Uterus (tissue), 3 donors: ENCODE measurements at regions not wholly inside any gene's neighbourhood (a gene's known extent, or its start where the extent isn't known, plus 50 kb on each side); places are given as distances from the start of the nearest gene placed in this dataset.

Experiments
- DNase-seq, 2 donors: peaks; one replicate each; pipeline ENCODE4 v3.0.0-alpha.2; 2019 to 2020
- H3K27ac ChIP-seq, 2 donors: fragments of 200-600 bp; sonication (generic); 1 replicate in 1 of 2; 2 replicates in 1 of 2; pipeline ENCODE4 v1.5.1; 2016 to 2018
- H3K27me3 ChIP-seq, 2 donors: fragments of 200-600 bp; sonication (generic); one replicate each; pipeline ENCODE4 v1.5.1; 2018 to 2019; ENCODE audit warnings: control low read depth in 1 of 2
- H3K36me3 ChIP-seq, 2 donors: fragments of 200-600 bp; sonication (generic); one replicate each; pipeline ENCODE4 v1.5.1; 2019; ENCODE audit warnings: control low read depth in 1 of 2
- H3K4me1 ChIP-seq, 2 donors: fragments of 200-600 bp; sonication (generic); one replicate each; pipeline ENCODE4 v1.5.1; 2018 to 2019; ENCODE audit warnings: control low read depth in 1 of 2
- H3K4me3 ChIP-seq, 2 donors: fragments of 200-600 bp; sonication (generic); 1 replicate in 1 of 2; 2 replicates in 1 of 2; pipeline ENCODE4 v1.5.1; 2018 to 2019; ENCODE audit warnings: mild to moderate bottlenecking in 1 of 2
- H3K9me3 ChIP-seq, 2 donors: fragments of 200-600 bp; sonication (generic); one replicate each; pipeline ENCODE4 v1.5.1; 2019; ENCODE audit warnings: control low read depth in 1 of 2
- CTCF ChIP-seq, 4 experiments: fragments of 200-600 bp in 2 of 4; fragments of 450-650 bp in 2 of 4; sonication (generic) in 2 of 4; IDR thresholded peaks; one replicate each; pipeline ENCODE4 v1.5.1; 2016 to 2019; ENCODE audit warnings: antibody characterized with exemption in 4 of 4, mild to moderate bottlenecking in 2 of 4, moderate library complexity in 1 of 4
- POLR2A ChIP-seq, 2 donors: fragments of 450-650 bp; IDR thresholded peaks; one replicate each; pipeline ENCODE4 v1.6.1; 2016; ENCODE audit warnings: antibody characterized with exemption in 2 of 2, mild to moderate bottlenecking in 1 of 2, moderate library complexity in 1 of 2
- intact Hi-C: fragments of 100-400 bp; cut with DNase I; formaldehyde crosslinking; loops from one replicate; pipeline ENCODE4 v1.15.1; 2023; ENCODE audit warnings: low total_unique reads
- donor health status: DM: yes; HTN: yes; CAD: no.

- no peak for TF ChIP-seq CTCF (IDR thresholded peaks at IDR 0.05)
- no peak for TF ChIP-seq POLR2A (IDR thresholded peaks at IDR 0.05)
- Histone ChIP-seq H3K27me3 (no peaks in the 10 kb centered on the region), H3K4me3 (no peak overlapping the region), H3K4me1 (no peaks in the 10 kb centered on the region), H3K27ac (no peak overlapping the region), H3K36me3 (no peaks in the 10 kb centered on the region), H3K9me3 (no peaks in the 10 kb centered on the region)
- no peak for DNase-seq
- intact Hi-C loops: no loop called here
Measured at GRCh38 chr4:111174331-111174730, 551.5 kb upstream of the PITX2 start.

GRCh38 chr4:111178231-111178630 lies 555.4 kb upstream of the PITX2 start:
- no peak for TF ChIP-seq CTCF (IDR thresholded peaks at IDR 0.05)
- no peak for TF ChIP-seq POLR2A (IDR thresholded peaks at IDR 0.05)
- Histone ChIP-seq H3K27me3 (no peaks in the 10 kb centered on the region), H3K4me1 (no peaks in the 10 kb centered on the region), H3K9me3 (no peaks in the 10 kb centered on the region), H3K36me3 (no peaks in the 10 kb centered on the region), H3K4me3 (no peak overlapping the region), H3K27ac (no peak overlapping the region)
- intact Hi-C loops: no loop called here
- DNase-seq: no peak

- intact Hi-C loops: no loop called here
- TF ChIP-seq CTCF (IDR thresholded peaks at IDR 0.05) (no peak), POLR2A (IDR thresholded peaks at IDR 0.05) (no peak)
- no peak overlapping the region for H3K27ac ChIP-seq
- H3K36me3 ChIP-seq: no peaks in the 10 kb centered on the region
- no peaks in the 10 kb centered on the region for H3K27me3 ChIP-seq
- no peaks in the 10 kb centered on the region for H3K9me3 ChIP-seq
- no peaks in the 10 kb centered on the region for H3K4me1 ChIP-seq
- no peak for DNase-seq
- H3K4me3 ChIP-seq: no peak overlapping the region
Measured at GRCh38 chr4:111187108-111187507, 564.2 kb upstream of the PITX2 start.

- intact Hi-C loops: no loop called here
- no peak for DNase-seq
- H3K4me3 ChIP-seq: no peak overlapping the region
- TF ChIP-seq POLR2A (IDR thresholded peaks at IDR 0.05): no peak
- TF ChIP-seq CTCF (IDR thresholded peaks at IDR 0.05): no peak
- H3K27ac ChIP-seq: no peak overlapping the region
- H3K36me3 ChIP-seq: no peaks in the 10 kb centered on the region
- H3K9me3 ChIP-seq: no peaks in the 10 kb centered on the region
- no peaks in the 10 kb centered on the region for H3K4me1 ChIP-seq
- no peaks in the 10 kb centered on the region for H3K27me3 ChIP-seq
Measured at GRCh38 chr4:111198446-111198845, 575.6 kb upstream of the PITX2 start.

GRCh38 chr4:111204797-111205196 lies 581.9 kb upstream of the PITX2 start:
- H3K4me1 ChIP-seq: no peaks in the 10 kb centered on the region
- DNase-seq: no peak
- no peak for TF ChIP-seq CTCF (IDR thresholded peaks at IDR 0.05)
- TF ChIP-seq POLR2A (IDR thresholded peaks at IDR 0.05): no peak
- H3K4me3 ChIP-seq: no peak overlapping the region
- intact Hi-C loops: no loop called here
- no peaks in the 10 kb centered on the region for H3K27me3 ChIP-seq
- no peaks in the 10 kb centered on the region for H3K9me3 ChIP-seq
- no peak overlapping the region for H3K27ac ChIP-seq
- no peaks in the 10 kb centered on the region for H3K36me3 ChIP-seq
